GM12878 (cell line): ENCODE measurements at regions not wholly inside any gene's neighbourhood (a gene's known extent, or its start where the extent isn't known, plus 50 kb on each side); places are given as distances from the start of the nearest gene placed in this dataset.

Experiments
- DPF2 ChIP-seq: fragments of 450-650 bp; IDR thresholded peaks from 2 replicates; pipeline ENCODE4 v1.6.1; 2017; ENCODE audit warnings: mild to moderate bottlenecking
- MXI1 ChIP-seq: fragments of 150-350 bp; IDR thresholded peaks from 2 replicates; pipeline ENCODE4 v1.6.1; 2011; ENCODE audit warnings: low read depth, mild to moderate bottlenecking, inconsistent platforms, low read length, improper control_type of control experiment
- POLR2AphosphoS5 ChIP-seq: IDR thresholded peaks from 2 replicates; pipeline ENCODE4 v1.6.1; 2011; ENCODE audit warnings: mild to moderate bottlenecking, low read length, inconsistent platforms
- SREBF2 ChIP-seq: IDR thresholded peaks from 2 replicates; pipeline ENCODE4 v1.6.1; 2012; ENCODE audit warnings: mild to moderate bottlenecking, low read length
- SUPT20H ChIP-seq: IDR thresholded peaks from 2 replicates; pipeline ENCODE4 v1.6.1; 2011; ENCODE audit warnings: low read depth, mild to moderate bottlenecking, low read length, moderate library complexity, borderline replicate concordance; ENCODE audit not compliant: control insufficient read depth
- ZNF24 ChIP-seq: fragments of 450-650 bp; IDR thresholded peaks from 2 replicates; pipeline ENCODE4 v1.6.1; 2017; ENCODE audit warnings: antibody characterized with exemption, mild to moderate bottlenecking
- TF ChIP-seq, protein P1 (sequence below): IDR thresholded peaks from 2 replicates; pipeline ENCODE4 v1.6.1; 2012; ENCODE audit warnings: mild to moderate bottlenecking, low read depth, low read length
- TF ChIP-seq, protein P2 (sequence below): fragments of 450-650 bp; IDR thresholded peaks from 2 replicates; pipeline ENCODE4 v1.6.1; 2017; ENCODE audit warnings: mild to moderate bottlenecking, moderate library complexity

DNA sequence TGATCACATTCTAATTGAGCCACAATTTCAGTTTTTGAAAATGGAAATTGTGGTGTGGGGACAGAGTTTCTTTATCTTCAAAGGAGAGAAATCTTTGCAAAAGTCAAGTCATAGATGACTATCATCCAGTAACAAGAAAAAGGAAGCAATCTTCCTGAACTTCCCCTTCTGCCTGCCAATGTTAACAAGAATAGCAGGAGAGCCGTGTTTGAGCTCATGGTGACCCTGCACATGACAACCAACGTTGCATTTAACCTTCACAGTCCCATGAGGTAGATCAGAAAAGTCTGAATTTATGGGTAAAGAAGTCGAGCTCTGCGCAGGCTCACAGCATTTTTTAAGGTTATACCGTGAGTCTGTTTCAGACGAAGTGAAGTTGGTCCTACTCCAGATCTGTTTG lies 454.9 kb downstream of the LPIN1 start (continued):
- TF ChIP-seq, protein P1, sequence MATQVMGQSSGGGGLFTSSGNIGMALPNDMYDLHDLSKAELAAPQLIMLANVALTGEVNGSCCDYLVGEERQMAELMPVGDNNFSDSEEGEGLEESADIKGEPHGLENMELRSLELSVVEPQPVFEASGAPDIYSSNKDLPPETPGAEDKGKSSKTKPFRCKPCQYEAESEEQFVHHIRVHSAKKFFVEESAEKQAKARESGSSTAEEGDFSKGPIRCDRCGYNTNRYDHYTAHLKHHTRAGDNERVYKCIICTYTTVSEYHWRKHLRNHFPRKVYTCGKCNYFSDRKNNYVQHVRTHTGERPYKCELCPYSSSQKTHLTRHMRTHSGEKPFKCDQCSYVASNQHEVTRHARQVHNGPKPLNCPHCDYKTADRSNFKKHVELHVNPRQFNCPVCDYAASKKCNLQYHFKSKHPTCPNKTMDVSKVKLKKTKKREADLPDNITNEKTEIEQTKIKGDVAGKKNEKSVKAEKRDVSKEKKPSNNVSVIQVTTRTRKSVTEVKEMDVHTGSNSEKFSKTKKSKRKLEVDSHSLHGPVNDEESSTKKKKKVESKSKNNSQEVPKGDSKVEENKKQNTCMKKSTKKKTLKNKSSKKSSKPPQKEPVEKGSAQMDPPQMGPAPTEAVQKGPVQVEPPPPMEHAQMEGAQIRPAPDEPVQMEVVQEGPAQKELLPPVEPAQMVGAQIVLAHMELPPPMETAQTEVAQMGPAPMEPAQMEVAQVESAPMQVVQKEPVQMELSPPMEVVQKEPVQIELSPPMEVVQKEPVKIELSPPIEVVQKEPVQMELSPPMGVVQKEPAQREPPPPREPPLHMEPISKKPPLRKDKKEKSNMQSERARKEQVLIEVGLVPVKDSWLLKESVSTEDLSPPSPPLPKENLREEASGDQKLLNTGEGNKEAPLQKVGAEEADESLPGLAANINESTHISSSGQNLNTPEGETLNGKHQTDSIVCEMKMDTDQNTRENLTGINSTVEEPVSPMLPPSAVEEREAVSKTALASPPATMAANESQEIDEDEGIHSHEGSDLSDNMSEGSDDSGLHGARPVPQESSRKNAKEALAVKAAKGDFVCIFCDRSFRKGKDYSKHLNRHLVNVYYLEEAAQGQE: no peak
- TF ChIP-seq SREBF2 (no peak), POLR2AphosphoS5 (no peak), ZNF24 (no peak), SUPT20H (no peak), MXI1 (no peak), DPF2 (no peak)
- TF ChIP-seq, protein P2, sequence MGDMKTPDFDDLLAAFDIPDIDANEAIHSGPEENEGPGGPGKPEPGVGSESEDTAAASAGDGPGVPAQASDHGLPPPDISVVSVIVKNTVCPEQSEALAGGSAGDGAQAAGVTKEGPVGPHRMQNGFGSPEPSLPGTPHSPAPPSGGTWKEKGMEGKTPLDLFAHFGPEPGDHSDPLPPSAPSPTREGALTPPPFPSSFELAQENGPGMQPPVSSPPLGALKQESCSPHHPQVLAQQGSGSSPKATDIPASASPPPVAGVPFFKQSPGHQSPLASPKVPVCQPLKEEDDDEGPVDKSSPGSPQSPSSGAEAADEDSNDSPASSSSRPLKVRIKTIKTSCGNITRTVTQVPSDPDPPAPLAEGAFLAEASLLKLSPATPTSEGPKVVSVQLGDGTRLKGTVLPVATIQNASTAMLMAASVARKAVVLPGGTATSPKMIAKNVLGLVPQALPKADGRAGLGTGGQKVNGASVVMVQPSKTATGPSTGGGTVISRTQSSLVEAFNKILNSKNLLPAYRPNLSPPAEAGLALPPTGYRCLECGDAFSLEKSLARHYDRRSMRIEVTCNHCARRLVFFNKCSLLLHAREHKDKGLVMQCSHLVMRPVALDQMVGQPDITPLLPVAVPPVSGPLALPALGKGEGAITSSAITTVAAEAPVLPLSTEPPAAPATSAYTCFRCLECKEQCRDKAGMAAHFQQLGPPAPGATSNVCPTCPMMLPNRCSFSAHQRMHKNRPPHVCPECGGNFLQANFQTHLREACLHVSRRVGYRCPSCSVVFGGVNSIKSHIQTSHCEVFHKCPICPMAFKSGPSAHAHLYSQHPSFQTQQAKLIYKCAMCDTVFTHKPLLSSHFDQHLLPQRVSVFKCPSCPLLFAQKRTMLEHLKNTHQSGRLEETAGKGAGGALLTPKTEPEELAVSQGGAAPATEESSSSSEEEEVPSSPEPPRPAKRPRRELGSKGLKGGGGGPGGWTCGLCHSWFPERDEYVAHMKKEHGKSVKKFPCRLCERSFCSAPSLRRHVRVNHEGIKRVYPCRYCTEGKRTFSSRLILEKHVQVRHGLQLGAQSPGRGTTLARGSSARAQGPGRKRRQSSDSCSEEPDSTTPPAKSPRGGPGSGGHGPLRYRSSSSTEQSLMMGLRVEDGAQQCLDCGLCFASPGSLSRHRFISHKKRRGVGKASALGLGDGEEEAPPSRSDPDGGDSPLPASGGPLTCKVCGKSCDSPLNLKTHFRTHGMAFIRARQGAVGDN: no peak
